GM12878 (cell line): ENCODE measurements at regions not wholly inside any gene's neighbourhood (a gene's known extent, or its start where the extent isn't known, plus 50 kb on each side); places are given as distances from the start of the nearest gene placed in this dataset.

Source experiments
- ATAC-seq: fragments of 200-7000 bp; cut with Tn5 transposase; 3 replicates; pipeline ENCODE4 v1.9.1; 2020; ENCODE audit warnings: mild to moderate bottlenecking, moderate library complexity
- BruUV-seq: library from RNA; stranded (reverse); fragments of 400-500 nt; replicated peaks from 2 replicates; lab custom pipeline; 2021; lab: Mats Ljungman, UMichigan
- CTCF ChIA-PET: fragments of 300-600 bp; sonication (Branson Sonifier 250); formaldehyde crosslinking; extraction: SDS; loops from one replicate; lab custom pipeline; 2021; ENCODE audit warnings: inconsistent platforms; lab: Yijun Ruan, JAX
- POLR2A ChIA-PET: fragments of 350-600 bp; formaldehyde crosslinking; extraction: SDS; loops from one replicate; lab custom pipeline; 2021; ENCODE audit warnings: inconsistent platforms; lab: Charles Lee
- RAD21 ChIA-PET: fragments of 300-600 bp; sonication (Branson Sonifier 250); formaldehyde crosslinking; loops from one replicate; lab custom pipeline; 2023; ENCODE audit warnings: antibody characterized with exemption; ENCODE audit not compliant: unreplicated experiment; lab: Charles Lee
- SMC1A ChIA-PET: fragments of 300-600 bp; sonication (Branson Sonifier 250); formaldehyde crosslinking; loops from one replicate; lab custom pipeline; 2023; ENCODE audit not compliant: unreplicated experiment, uncharacterized antibody; lab: Charles Lee
- DNase-seq: peaks from one replicate; pipeline ENCODE4 v3.0.0-alpha.2; 2011; ENCODE audit warnings: low read depth, low spot score
- FAIRE-seq: peaks from 3 replicates; lab custom pipeline; 2011; peaks lifted over from hg19 to GRCh38; lab: Jason Lieb, UNC
- H2AFZ ChIP-seq: 2 replicates; pipeline ENCODE4 v1.6.0; 2011; ENCODE audit warnings: low read depth, low read length, control low read depth; ENCODE audit not compliant: control insufficient read depth
- H3K27ac ChIP-seq: 2 replicates; pipeline ENCODE4 v1.5.1; 2011; ENCODE audit warnings: control low read depth; ENCODE audit not compliant: control insufficient read depth, insufficient read depth
- H3K27me3 ChIP-seq, 2 experiments: replicated peaks in 1 of 2; 2 replicates each; pipeline versions ENCODE4 v1.6.0 to v1.6.1; 2011; ENCODE audit warnings: low read length in 1 of 2; ENCODE audit not compliant: control insufficient read depth in 2 of 2, insufficient read depth in 2 of 2
- H3K36me3 ChIP-seq, 2 experiments: 2 replicates each; pipeline ENCODE4 v1.5.1; 2011; ENCODE audit warnings: low read length in 1 of 2; ENCODE audit not compliant: control insufficient read depth in 2 of 2, insufficient read depth in 2 of 2
- H3K4me1 ChIP-seq: 2 replicates; pipeline ENCODE4 v1.6.1; 2011; ENCODE audit warnings: mild to moderate bottlenecking, low read length, moderate library complexity, mixed read lengths; ENCODE audit not compliant: control insufficient read depth, insufficient read depth
- H3K4me2 ChIP-seq: 2 replicates; pipeline ENCODE4 v1.6.0; 2011; ENCODE audit warnings: control low read depth; ENCODE audit not compliant: control insufficient read depth, insufficient read depth
- H3K4me3 ChIP-seq: fragments of 200-600 bp; sonication (generic); 2 replicates; pipeline ENCODE4 v1.5.1; 2016
- H3K79me2 ChIP-seq: 2 replicates; pipeline ENCODE4 v1.6.0; 2011; ENCODE audit warnings: low read length; ENCODE audit not compliant: control insufficient read depth, insufficient read depth
- H3K9ac ChIP-seq: 2 replicates; pipeline ENCODE4 v1.8.0; 2011; ENCODE audit warnings: low read length, control low read depth, mixed read lengths; ENCODE audit not compliant: control insufficient read depth, insufficient read depth
- H3K9me3 ChIP-seq: replicated peaks from 3 replicates; pipeline ENCODE4 v1.5.1; 2011; ENCODE audit warnings: mild to moderate bottlenecking, low read length; ENCODE audit not compliant: control insufficient read depth, insufficient read depth
- H4K20me1 ChIP-seq: 2 replicates; pipeline ENCODE4 v1.6.0; 2011; ENCODE audit not compliant: control insufficient read depth, insufficient read depth
- HDAC6 ChIP-seq: fragments of 200-600 bp; sonication (generic); IDR thresholded peaks from one replicate; pipeline ENCODE4 v1.8.0; 2017; ENCODE audit warnings: antibody characterized with exemption; ENCODE audit not compliant: unreplicated experiment
- NR2C2 ChIP-seq: IDR thresholded peaks from 2 replicates; pipeline ENCODE4 v1.6.1; 2011; ENCODE audit warnings: borderline replicate concordance, low read depth; ENCODE audit not compliant: control insufficient read depth, insufficient read length
- WGBS: methylation state at CpG from one replicate; pipeline ENCODE4 v1.1.6; 2016; ENCODE audit warnings: low lambda C conversion rate; ENCODE audit not compliant: insufficient replicate concordance, insufficient coverage; ENCODE audit errors: missing lambda C conversion rate; 5-methylcytosine and 5-hydroxymethylcytosine counted together
- in situ Hi-C: fragments of 300-500 bp; cut with MboI; formaldehyde crosslinking; loops from 9 replicates; pipeline ENCODE4 v1.14.3; 2018; ENCODE audit warnings: mixed read lengths
- intact Hi-C: fragments of 100-400 bp; cut with micrococcal nuclease; formaldehyde crosslinking; loops from one replicate; pipeline ENCODE4 v1.14.2; 2022; ENCODE audit not compliant: unreplicated experiment
- TF ChIP-seq, protein P1 (sequence below), 3 experiments: IDR thresholded peaks in 2 of 3; conservative IDR thresholded peaks in 1 of 3; 2 replicates each; pipeline ENCODE4 v1.5.1; 2011; ENCODE audit warnings: low read depth in 3 of 3, low read length in 3 of 3, mild to moderate bottlenecking in 3 of 3, control low read depth in 2 of 3, moderate library complexity in 2 of 3, inconsistent platforms in 1 of 3, mixed read lengths in 1 of 3; ENCODE audit not compliant: control insufficient read depth in 2 of 3, insufficient read depth in 1 of 3; ENCODE audit errors: extremely low read depth in 1 of 3

DNA sequence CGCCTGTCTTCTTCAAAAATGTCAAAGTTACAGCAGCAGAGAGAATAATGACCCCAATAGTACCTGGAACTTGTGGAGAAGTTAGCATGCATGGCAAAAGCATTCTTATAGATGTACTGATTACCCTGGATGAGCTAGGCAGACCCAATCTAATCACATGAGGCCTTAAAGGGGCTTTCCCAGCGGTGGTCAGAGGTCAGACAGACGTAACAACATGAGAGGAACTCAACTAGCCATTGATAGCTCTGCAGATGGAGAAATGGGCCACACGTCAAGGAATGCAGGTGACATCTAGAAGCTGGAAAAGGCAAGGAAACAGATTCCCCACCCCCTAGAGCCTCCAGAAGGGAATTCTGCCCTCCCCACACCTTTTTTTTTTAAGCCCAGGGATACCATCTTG, 156.8 kb upstream of the ARID1B start (continued):
- TF ChIP-seq HDAC6: no peak
- TF ChIP-seq, all 136 proteins: peak for 0

DNA sequence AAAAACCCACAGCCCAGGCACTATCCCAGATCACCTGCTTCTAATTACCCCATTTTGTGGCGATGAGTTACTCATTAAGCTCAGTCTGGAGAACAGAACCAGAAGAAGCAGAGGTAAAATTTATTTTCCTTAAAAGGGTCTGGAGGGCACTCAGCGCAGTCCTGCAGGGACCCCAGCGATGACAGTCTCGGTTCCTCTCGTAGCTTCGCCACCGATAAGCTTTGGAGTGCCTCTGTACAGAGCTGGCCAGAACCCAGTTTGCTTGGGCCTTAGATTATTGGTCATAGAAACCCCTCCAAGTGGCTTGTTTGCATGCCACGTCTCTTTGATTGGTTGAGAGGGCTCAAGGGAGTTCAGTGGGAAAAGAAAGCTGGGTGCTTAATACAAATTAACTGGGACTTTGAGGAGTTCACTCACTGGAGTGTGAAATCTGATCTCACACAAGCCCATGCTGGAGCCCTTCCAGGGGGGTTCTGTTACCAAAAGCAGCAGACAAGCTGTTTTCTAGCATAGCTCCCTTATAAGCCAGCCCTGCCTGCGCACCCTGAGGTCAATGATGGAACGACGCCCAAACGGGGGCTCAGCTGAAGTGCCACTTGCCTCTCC, 158.5 kb upstream of the ARID1B start:
- ChIA-PET RAD21 (interaction anchor here (0.9 to 1.2 kb wide), 2 partner anchors 19 to 40 kb away, joined by 3 read pairs; no protein-coding TSS in a partner anchor), SMC1A (no interaction called here), POLR2A (no interaction called here), CTCF (no interaction called here)
- Histone ChIP-seq H3K27ac (no peak overlapping the region), H3K79me2 (no peaks in the 10 kb centered on the region), H3K4me2 (no peak overlapping the region), H4K20me1 (no peaks in the 10 kb centered on the region), H3K27me3 (no peaks in the 10 kb centered on the region), H3K9me3 (peaks cover 5% of the 10 kb centered on the region; the same call in 2 of the 3 replicates), H3K9ac (no peak overlapping the region), H2AFZ (no peak overlapping the region), H3K36me3 (no peaks in the 10 kb centered on the region), H3K4me3 (no peak overlapping the region), H3K4me1 (no peaks in the 10 kb centered on the region)
- ATAC-seq: peak; percentile 61
- FAIRE-seq: no peak
- in situ Hi-C loops (no loop called here), intact Hi-C loops (no loop called here)
- no peak for DNase-seq
- no peak for TF ChIP-seq NR2C2
- TF ChIP-seq, protein P1, sequence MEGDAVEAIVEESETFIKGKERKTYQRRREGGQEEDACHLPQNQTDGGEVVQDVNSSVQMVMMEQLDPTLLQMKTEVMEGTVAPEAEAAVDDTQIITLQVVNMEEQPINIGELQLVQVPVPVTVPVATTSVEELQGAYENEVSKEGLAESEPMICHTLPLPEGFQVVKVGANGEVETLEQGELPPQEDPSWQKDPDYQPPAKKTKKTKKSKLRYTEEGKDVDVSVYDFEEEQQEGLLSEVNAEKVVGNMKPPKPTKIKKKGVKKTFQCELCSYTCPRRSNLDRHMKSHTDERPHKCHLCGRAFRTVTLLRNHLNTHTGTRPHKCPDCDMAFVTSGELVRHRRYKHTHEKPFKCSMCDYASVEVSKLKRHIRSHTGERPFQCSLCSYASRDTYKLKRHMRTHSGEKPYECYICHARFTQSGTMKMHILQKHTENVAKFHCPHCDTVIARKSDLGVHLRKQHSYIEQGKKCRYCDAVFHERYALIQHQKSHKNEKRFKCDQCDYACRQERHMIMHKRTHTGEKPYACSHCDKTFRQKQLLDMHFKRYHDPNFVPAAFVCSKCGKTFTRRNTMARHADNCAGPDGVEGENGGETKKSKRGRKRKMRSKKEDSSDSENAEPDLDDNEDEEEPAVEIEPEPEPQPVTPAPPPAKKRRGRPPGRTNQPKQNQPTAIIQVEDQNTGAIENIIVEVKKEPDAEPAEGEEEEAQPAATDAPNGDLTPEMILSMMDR (IDR thresholded peaks at IDR 0.05 in 2 of 3, conservative IDR thresholded peaks at IDR 0.05 in 1 of 3; ENCODE audit: control insufficient read depth in 2 of 3, extremely low read depth in 1 of 3, insufficient read depth in 1 of 3, low read depth in 3 of 3, low read length in 3 of 3): peak in 1 of 3 experiments; percentile 12; a peak in 1 of 6 replicates
- BruUV-seq: no TSS peak
- 85% methylated on average over 12 of the region's 12 CpGs for WGBS
